ENCODE measurements at regions not wholly inside any gene's neighbourhood (a gene's known extent, or its start where the extent isn't known, plus 50 kb on each side); places are given as distances from the start of the nearest gene placed in this dataset.

GRCh38 chr9:126017758-126018157 is 270.6 kb downstream of the PBX3 start:
- H3K79me2 ChIP-seq (ENCODE audit: control insufficient read depth, insufficient read depth, low read length) = no peaks in the 10 kb centered on the region
- no peak overlapping the region for H3K4me3 ChIP-seq (replicated peaks in 1 of 3; ENCODE audit: insufficient read depth in 1 of 3, low read depth in 1 of 3, low read length in 3 of 3)
- H3K36me3 ChIP-seq (ENCODE audit: control insufficient read depth in 2 of 2, extremely low read depth in 1 of 2, insufficient read depth in 2 of 2, low read length in 2 of 2) = no peaks in the 10 kb centered on the region
- H3K27me3 ChIP-seq (ENCODE audit: control insufficient read depth in 2 of 2, insufficient read depth in 2 of 2, low read length in 2 of 2) = no peaks in the 10 kb centered on the region
- ChIA-PET POLR2A (no interaction called here), CTCF (interaction anchor here (0.9 to 1.0 kb wide), 2 partner anchors 33 to 47 kb away, joined by 3 to 4 read pairs; no protein-coding TSS in a partner anchor)
- H3K4me2 ChIP-seq (ENCODE audit: insufficient read depth, low read length) = no peak overlapping the region
- no peak for TF ChIP-seq CTCF (IDR thresholded peaks at IDR 0.05; ENCODE audit: extremely low read depth in 1 of 2, insufficient read depth in 1 of 2, low read depth in 1 of 2, low read length in 2 of 2)
- no peak for TF ChIP-seq POLR2AphosphoS5 (IDR thresholded peaks at IDR 0.05; ENCODE audit: insufficient read depth, low read depth, low read length)
- TF ChIP-seq GATA2 (IDR thresholded peaks at IDR 0.05; ENCODE audit: insufficient read depth, insufficient read length, low read depth, low read length) = no peak
- no peak for TF ChIP-seq FOS (IDR thresholded peaks at IDR 0.05; ENCODE audit: borderline replicate concordance, insufficient read depth, low read length)
- TF ChIP-seq MYC (IDR thresholded peaks at IDR 0.05; ENCODE audit: low read depth, low read length) = no peak
- TF ChIP-seq MAX (IDR thresholded peaks at IDR 0.05; ENCODE audit: insufficient read depth, insufficient read length) = no peak
- TF ChIP-seq EZH2 (IDR thresholded peaks at IDR 0.05; ENCODE audit: borderline replicate concordance, low read depth, low read length, severe bottlenecking) = no peak
- no peak for TF ChIP-seq POLR2A (IDR thresholded peaks at IDR 0.05; ENCODE audit: low read depth, low read length)
- no peak for TF ChIP-seq JUN (IDR thresholded peaks at IDR 0.05; ENCODE audit: borderline replicate concordance, insufficient read depth, insufficient read length, low read depth)
- no peaks in the 10 kb centered on the region for H3K9me1 ChIP-seq (replicated peaks; ENCODE audit: control insufficient read depth, extremely low read depth, insufficient read depth, low read length)
- H4K20me1 ChIP-seq (replicated peaks; ENCODE audit: control insufficient read depth, extremely low read depth, insufficient read depth, low read length) = no peaks in the 10 kb centered on the region
- no TSS peak for BruUV-seq (replicated peaks)
- DNase-seq (ENCODE audit: low read depth, low spot score) (no peak), FAIRE-seq (no peak)
- no peak overlapping the region for H2AFZ ChIP-seq (ENCODE audit: low read depth, low read length)
- dilution Hi-C loops (cut with MboI; ENCODE audit: extremely low pct_ligation_motif_present, low sequenced_read_pairs) (no loop called here), intact Hi-C loops (cut with micrococcal nuclease) (no loop called here)
- H3K9me3 ChIP-seq (replicated peaks; ENCODE audit: control insufficient read depth, insufficient read depth, low read length) = no peaks in the 10 kb centered on the region
- H3K27ac ChIP-seq (ENCODE audit: insufficient read depth, low read depth, low read length) = no peak overlapping the region
- H3K9ac ChIP-seq (replicated peaks; ENCODE audit: extremely low read depth, insufficient read depth, low read length) = no peak overlapping the region
- no peaks in the 10 kb centered on the region for H3K4me1 ChIP-seq (ENCODE audit: control insufficient read depth, extremely low read depth, insufficient read depth, low read length)

All from endothelial cell of umbilical vein (primary cell).